Neural crest cell (in vitro differentiated cells): ENCODE measurements at regions not wholly inside any gene's neighbourhood (a gene's known extent, or its start where the extent isn't known, plus 50 kb on each side); places are given as distances from the start of the nearest gene placed in this dataset.

Experiments
- DNase-seq: peaks from one replicate; pipeline ENCODE4 v3.0.0; 2021; ENCODE audit warnings: low read depth, mixed read lengths, low spot score
- H3K27ac Mint-ChIP-seq: one replicate; pipeline ENCODE4 v1.8.0; 2021; ENCODE audit warnings: mild to moderate bottlenecking, mixed read lengths; ENCODE audit not compliant: unreplicated experiment
- H3K27me3 Mint-ChIP-seq: 2 replicates; pipeline ENCODE4 v1.8.0; 2021; ENCODE audit warnings: low read depth, mild to moderate bottlenecking, mixed read lengths
- H3K36me3 Mint-ChIP-seq: 2 replicates; pipeline ENCODE4 v1.8.0; 2021; ENCODE audit warnings: low read depth, mild to moderate bottlenecking, mixed read lengths
- H3K4me1 Mint-ChIP-seq: 2 replicates; pipeline ENCODE4 v1.8.0; 2021; ENCODE audit warnings: mixed read lengths
- H3K4me3 Mint-ChIP-seq: one replicate; pipeline ENCODE4 v1.8.0; 2021; ENCODE audit warnings: mild to moderate bottlenecking, mixed read lengths
- H3K9me3 Mint-ChIP-seq: 2 replicates; pipeline ENCODE4 v1.8.0; 2021; ENCODE audit warnings: mixed read lengths
- CTCF ChIP-seq: fragments of 200-600 bp; sonication (generic); conservative IDR thresholded peaks from 2 replicates; pipeline ENCODE4 v1.5.0; 2021; ENCODE audit warnings: antibody characterized with exemption, mild to moderate bottlenecking

GRCh38 chr1:193533853-193534252 is 347.4 kb upstream of the B3GALT2 start:
- no peak overlapping the region for H3K27ac Mint-ChIP-seq
- no peaks in the 10 kb centered on the region for H3K36me3 Mint-ChIP-seq
- H3K4me3 Mint-ChIP-seq, result no peak overlapping the region
- H3K27me3 Mint-ChIP-seq, result no peaks in the 10 kb centered on the region
- H3K4me1 Mint-ChIP-seq, result no peaks in the 10 kb centered on the region
- DNase-seq, result no peak
- no peak for TF ChIP-seq CTCF
- peaks cover 2% of the 10 kb centered on the region for H3K9me3 Mint-ChIP-seq

- no peaks in the 10 kb centered on the region for H3K4me1 Mint-ChIP-seq
- no peak for DNase-seq
- no peaks in the 10 kb centered on the region for H3K36me3 Mint-ChIP-seq
- H3K9me3 Mint-ChIP-seq, result peaks cover 2% of the 10 kb centered on the region
- TF ChIP-seq CTCF, result no peak
- no peak overlapping the region for H3K27ac Mint-ChIP-seq
- H3K4me3 Mint-ChIP-seq, result no peak overlapping the region
- no peaks in the 10 kb centered on the region for H3K27me3 Mint-ChIP-seq
Observed at GRCh38 chr1:193525917-193526710, 339.7 kb upstream of the B3GALT2 start.

GRCh38 chr1:193525411-193525810 is 339.0 kb upstream of the B3GALT2 start:
- H3K36me3 Mint-ChIP-seq, result no peaks in the 10 kb centered on the region
- no peaks in the 10 kb centered on the region for H3K4me1 Mint-ChIP-seq
- no peaks in the 10 kb centered on the region for H3K27me3 Mint-ChIP-seq
- no peak overlapping the region for H3K27ac Mint-ChIP-seq
- peaks cover 2% of the 10 kb centered on the region for H3K9me3 Mint-ChIP-seq
- no peak for TF ChIP-seq CTCF
- H3K4me3 Mint-ChIP-seq, result no peak overlapping the region
- DNase-seq, result no peak

- TF ChIP-seq CTCF, result no peak
Observed at GRCh38 chr1:193524616-193525015, 338.2 kb upstream of the B3GALT2 start.

GRCh38 chr1:193524021-193524420 is 337.6 kb upstream of the B3GALT2 start:
- Mint-ChIP-seq H3K4me1 (no peaks in the 10 kb centered on the region), H3K9me3 (no peaks in the 10 kb centered on the region), H3K36me3 (no peaks in the 10 kb centered on the region), H3K27ac (no peak overlapping the region), H3K4me3 (no peak overlapping the region), H3K27me3 (no peaks in the 10 kb centered on the region)
- TF ChIP-seq CTCF, result no peak
- no peak for DNase-seq

More at GRCh38 chr1:193524616-193525015, 338.2 kb upstream of the B3GALT2 start:
- DNase-seq, result no peak
- Mint-ChIP-seq H3K27me3 (no peaks in the 10 kb centered on the region), H3K4me3 (no peak overlapping the region), H3K36me3 (no peaks in the 10 kb centered on the region), H3K9me3 (peaks cover 1% of the 10 kb centered on the region), H3K4me1 (no peaks in the 10 kb centered on the region), H3K27ac (no peak overlapping the region)
